Type B pancreatic cell (in vitro differentiated cells): ENCODE measurements at regions not wholly inside any gene's neighbourhood (a gene's known extent, or its start where the extent isn't known, plus 50 kb on each side); places are given as distances from the start of the nearest gene placed in this dataset.
"Not testable (repeated sequence)": the region's sequence is repeated elsewhere in the genome, so short reads cannot be mapped to it uniquely, and the experiment has no call there.

Experiments used
- DNase-seq: peaks from one replicate; pipeline ENCODE4 v3.0.0; 2021; ENCODE audit warnings: mixed read lengths; ENCODE audit not compliant: unreplicated experiment; ENCODE audit errors: extremely low spot score
- H3K27ac Mint-ChIP-seq: 2 replicates; pipeline ENCODE4 v1.8.0; 2021; ENCODE audit warnings: mild to moderate bottlenecking, mixed read lengths
- H3K27me3 Mint-ChIP-seq: 2 replicates; pipeline ENCODE4 v1.8.0; 2021; ENCODE audit warnings: mixed read lengths
- H3K36me3 Mint-ChIP-seq: 2 replicates; pipeline ENCODE4 v1.8.0; 2021; ENCODE audit warnings: mixed read lengths
- H3K4me1 Mint-ChIP-seq: one replicate; pipeline ENCODE4 v1.8.0; 2021; ENCODE audit warnings: mixed read lengths; ENCODE audit not compliant: unreplicated experiment
- H3K4me3 Mint-ChIP-seq: 2 replicates; pipeline ENCODE4 v1.8.0; 2021; ENCODE audit warnings: mild to moderate bottlenecking, mixed read lengths
- H3K9me3 Mint-ChIP-seq: 2 replicates; pipeline ENCODE4 v1.8.0; 2021; ENCODE audit warnings: mixed read lengths
- CTCF ChIP-seq: fragments of 200-600 bp; sonication (generic); conservative IDR thresholded peaks from 2 replicates; pipeline ENCODE4 v1.5.0; 2021; ENCODE audit warnings: antibody characterized with exemption, mild to moderate bottlenecking

DNA sequence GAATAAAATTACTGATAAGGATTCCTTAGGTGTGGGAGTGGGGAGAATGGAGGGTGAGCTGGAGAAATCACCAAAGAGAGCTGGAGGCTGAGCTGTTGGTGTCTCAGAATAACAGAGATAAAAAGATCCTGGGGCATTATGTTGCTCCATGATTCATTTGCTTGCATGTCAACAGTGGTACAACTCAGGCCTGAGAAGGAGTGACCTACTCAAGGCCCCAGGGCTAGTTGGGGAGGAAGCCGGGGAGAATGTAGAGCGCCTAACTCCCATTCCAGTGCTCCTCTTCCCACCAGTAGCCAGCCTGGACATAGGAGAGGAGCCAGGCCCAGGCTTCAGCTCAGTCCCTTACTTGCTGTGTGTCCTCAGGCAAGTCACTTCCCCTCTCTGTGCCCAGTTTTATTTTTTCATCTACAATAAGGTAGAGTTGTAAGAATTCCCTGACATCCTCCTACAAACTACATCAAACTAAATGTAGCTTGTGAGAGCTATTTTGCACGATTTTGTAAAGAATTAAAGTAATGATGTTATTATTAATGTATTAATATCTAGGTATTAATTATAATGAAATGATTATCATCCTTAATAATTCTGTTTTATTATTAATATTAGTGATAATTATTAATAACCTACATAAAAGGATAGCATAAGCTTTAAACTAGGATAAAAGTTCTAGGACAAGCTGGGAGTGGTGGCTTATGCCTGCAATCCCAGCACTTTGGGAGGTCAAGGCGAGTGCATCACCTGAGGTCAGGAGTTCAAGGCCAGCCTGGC lies 250.9 kb upstream of the SULF2 start:
- DNase-seq, result no peak
- Mint-ChIP-seq H3K4me3 (no peak overlapping the region), H3K4me1 (peaks cover 16% of the 10 kb centered on the region), H3K9me3 (no peaks in the 10 kb centered on the region), H3K27ac (no peak overlapping the region), H3K36me3 (no peaks in the 10 kb centered on the region), H3K27me3 (peaks cover 8% of the 10 kb centered on the region)
- no peak for TF ChIP-seq CTCF

GRCh38 chr20:48034751-48035150 lies 249.5 kb upstream of the SULF2 start:
- H3K9me3 Mint-ChIP-seq, result no peaks in the 10 kb centered on the region
- peaks cover 8% of the 10 kb centered on the region for H3K27me3 Mint-ChIP-seq
- no peak for DNase-seq
- H3K4me1 Mint-ChIP-seq, result peaks cover 16% of the 10 kb centered on the region
- H3K27ac Mint-ChIP-seq, result peak overlapping the region; percentile 1
- H3K36me3 Mint-ChIP-seq, result no peaks in the 10 kb centered on the region
- no peak overlapping the region for H3K4me3 Mint-ChIP-seq
- no peak for TF ChIP-seq CTCF

DNA sequence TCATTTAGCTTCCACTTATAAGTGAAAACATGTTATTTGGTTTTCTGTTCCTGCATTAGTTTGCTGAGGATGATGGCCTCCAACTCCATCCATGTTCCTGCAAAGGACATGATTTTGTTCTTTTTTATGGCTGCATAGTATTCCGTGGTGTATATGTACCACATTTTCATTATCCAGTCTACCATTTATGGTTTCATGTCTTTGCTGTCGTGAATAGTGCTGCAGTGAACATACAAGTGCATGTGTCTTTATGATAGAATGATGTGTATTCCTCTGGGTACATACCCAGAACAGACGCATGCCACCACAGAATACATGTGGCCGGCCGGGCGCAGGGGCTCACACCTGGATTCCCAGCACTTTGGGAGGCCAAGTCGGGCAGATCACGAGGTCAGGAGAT lies 247.7 kb upstream of the SULF2 start:
- H3K27ac Mint-ChIP-seq, H3K4me3 Mint-ChIP-seq: not testable (repeated sequence)

DNA sequence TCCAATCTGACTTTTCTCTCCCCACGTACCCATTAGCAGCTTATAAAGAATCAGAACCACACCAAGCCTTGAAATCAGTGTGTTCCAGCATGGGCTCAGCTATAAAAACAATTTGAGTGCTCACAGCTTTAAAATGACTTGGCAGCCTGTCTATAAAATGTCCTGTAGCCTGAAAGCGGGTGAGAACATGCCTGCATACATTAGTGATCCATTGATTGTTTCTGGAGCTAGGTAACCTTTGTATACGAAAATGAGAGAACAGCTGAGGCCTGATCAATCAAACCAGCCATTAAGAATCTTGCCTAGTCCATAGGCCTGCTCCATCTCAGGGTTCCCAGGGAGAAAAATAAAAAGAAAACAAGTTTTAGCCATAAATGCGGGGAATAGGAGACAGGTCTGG lies 245.8 kb upstream of the SULF2 start:
- DNase-seq, result no peak
- Mint-ChIP-seq H3K36me3 (no peaks in the 10 kb centered on the region), H3K4me1 (no peaks in the 10 kb centered on the region), H3K4me3 (no peak overlapping the region), H3K27ac (no peak overlapping the region), H3K9me3 (no peaks in the 10 kb centered on the region), H3K27me3 (peaks cover 7% of the 10 kb centered on the region)
- TF ChIP-seq CTCF, result no peak

More for the DNA sequence above, 247.7 kb upstream of the SULF2 start:
- not testable (repeated sequence) for H3K9me3 Mint-ChIP-seq, DNase-seq, H3K36me3 Mint-ChIP-seq, H3K27me3 Mint-ChIP-seq
- peaks cover 12% of the 10 kb centered on the region for H3K4me1 Mint-ChIP-seq

DNA sequence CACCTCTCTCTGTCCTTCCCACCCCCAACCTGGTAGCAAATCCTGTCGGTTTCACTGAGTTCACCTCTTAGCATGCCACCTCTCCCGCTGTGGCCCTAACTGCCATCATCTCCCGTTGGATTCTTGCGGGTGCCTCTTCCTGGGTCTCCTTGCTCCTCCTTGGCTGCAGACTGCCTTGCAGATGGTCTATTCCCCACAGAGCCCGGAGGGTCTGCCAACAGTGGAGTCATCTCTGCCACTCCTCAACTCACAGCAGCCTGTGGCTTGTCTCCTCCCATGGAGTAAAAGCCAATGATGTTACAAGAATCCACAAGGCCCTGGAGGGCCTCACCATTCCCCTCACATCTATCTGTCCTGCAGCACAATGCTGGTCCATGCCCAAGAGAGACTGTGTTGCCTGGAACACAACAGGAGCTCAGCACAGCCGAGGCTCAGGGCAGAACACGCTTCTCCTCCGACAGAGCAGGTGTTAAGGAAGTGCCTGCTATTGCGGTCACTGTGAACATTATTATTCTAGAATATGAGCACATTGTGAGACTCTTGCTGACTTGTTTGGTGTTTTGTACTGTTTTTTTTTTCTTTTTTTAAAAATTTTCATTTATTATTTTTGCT lies 241.8 kb upstream of the SULF2 start:
- no peak overlapping the region for H3K27ac Mint-ChIP-seq
- peaks cover 7% of the 10 kb centered on the region for H3K27me3 Mint-ChIP-seq
- no peak for TF ChIP-seq CTCF
- no peaks in the 10 kb centered on the region for H3K36me3 Mint-ChIP-seq
- peaks cover 9% of the 10 kb centered on the region for H3K4me1 Mint-ChIP-seq
- no peak for DNase-seq
- H3K4me3 Mint-ChIP-seq, result no peak overlapping the region
- peaks cover 12% of the 10 kb centered on the region for H3K9me3 Mint-ChIP-seq

- Mint-ChIP-seq H3K4me3 (no peak overlapping the region), H3K27ac (no peak overlapping the region), H3K4me1 (peaks cover 9% of the 10 kb centered on the region), H3K9me3 (peaks cover 14% of the 10 kb centered on the region), H3K36me3 (no peaks in the 10 kb centered on the region), H3K27me3 (peaks cover 9% of the 10 kb centered on the region)
- DNase-seq, result no peak
- TF ChIP-seq CTCF, result no peak
Measured at GRCh38 chr20:48025661-48026060, 240.4 kb upstream of the SULF2 start.
